IgD-negative memory B cell (primary cell): ENCODE measurements at regions not wholly inside any gene's neighbourhood (a gene's known extent, or its start where the extent isn't known, plus 50 kb on each side); places are given as distances from the start of the nearest gene placed in this dataset.

ENCODE experiments used
- H3K27ac Mint-ChIP-seq, 3 donors: one replicate each; pipeline ENCODE4 v1.8.0; 2020 to 2022; ENCODE audit warnings: mild to moderate bottlenecking in 3 of 3, mixed read lengths in 3 of 3, moderate library complexity in 1 of 3
- H3K27me3 Mint-ChIP-seq: one replicate; pipeline ENCODE4 v1.8.0; 2021; ENCODE audit warnings: mixed read lengths
- H3K36me3 Mint-ChIP-seq: one replicate; pipeline ENCODE4 v1.8.0; 2020; ENCODE audit warnings: mild to moderate bottlenecking, mixed read lengths
- H3K4me1 Mint-ChIP-seq, 3 donors: one replicate each; pipeline ENCODE4 v1.8.0; 2020 to 2022; ENCODE audit warnings: mixed read lengths in 3 of 3, mild to moderate bottlenecking in 1 of 3
- H3K4me3 Mint-ChIP-seq, 4 donors: one replicate each; pipeline ENCODE4 v1.8.0; 2020 to 2022; ENCODE audit warnings: mild to moderate bottlenecking in 4 of 4, mixed read lengths in 4 of 4, moderate library complexity in 3 of 4
- H3K9me3 Mint-ChIP-seq, 3 donors: one replicate each; pipeline ENCODE4 v1.8.0; 2020 to 2021; ENCODE audit warnings: mixed read lengths in 3 of 3, mild to moderate bottlenecking in 1 of 3

- H3K4me1 Mint-ChIP-seq: no peaks in the 10 kb centered on the region
- H3K27ac Mint-ChIP-seq: no peak overlapping the region
- H3K4me3 Mint-ChIP-seq: no peak overlapping the region
- H3K27me3 Mint-ChIP-seq: peaks cover 7% of the 10 kb centered on the region
- H3K36me3 Mint-ChIP-seq: no peaks in the 10 kb centered on the region
- H3K9me3 Mint-ChIP-seq: peaks cover 0 to 3% (median 2%) of the 10 kb centered on the region in 3 donors
Observed at GRCh38 chr4:99724067-99724466, 66.4 kb upstream of the C4orf54 start.

DNA sequence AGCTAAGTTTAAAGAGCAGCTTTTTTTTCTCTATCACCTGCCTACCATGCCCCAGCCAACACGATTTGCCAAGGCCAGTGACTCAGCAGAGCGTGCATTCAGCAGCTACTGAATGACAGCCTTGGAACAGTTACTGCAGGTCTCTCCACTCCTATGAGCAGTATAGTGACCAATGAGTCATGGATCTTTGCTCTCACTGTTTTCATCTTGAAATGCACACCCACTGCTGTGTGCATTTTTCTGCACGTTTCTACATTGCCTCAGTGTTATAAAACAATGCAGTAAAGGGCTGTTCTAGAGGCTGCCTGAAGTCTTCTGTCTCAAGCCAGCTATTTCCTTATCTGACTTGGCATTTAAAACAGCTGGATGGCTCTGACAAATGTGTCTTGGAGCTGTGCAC is 66.0 kb upstream of the C4orf54 start:
- no peak overlapping the region for H3K4me3 Mint-ChIP-seq
- H3K36me3 Mint-ChIP-seq: no peaks in the 10 kb centered on the region
- H3K4me1 Mint-ChIP-seq: no peaks in the 10 kb centered on the region
- H3K27me3 Mint-ChIP-seq: peaks cover 7% of the 10 kb centered on the region
- H3K27ac Mint-ChIP-seq: no peak overlapping the region
- H3K9me3 Mint-ChIP-seq: peaks cover 0 to 3% (median 0%) of the 10 kb centered on the region in 3 donors

DNA sequence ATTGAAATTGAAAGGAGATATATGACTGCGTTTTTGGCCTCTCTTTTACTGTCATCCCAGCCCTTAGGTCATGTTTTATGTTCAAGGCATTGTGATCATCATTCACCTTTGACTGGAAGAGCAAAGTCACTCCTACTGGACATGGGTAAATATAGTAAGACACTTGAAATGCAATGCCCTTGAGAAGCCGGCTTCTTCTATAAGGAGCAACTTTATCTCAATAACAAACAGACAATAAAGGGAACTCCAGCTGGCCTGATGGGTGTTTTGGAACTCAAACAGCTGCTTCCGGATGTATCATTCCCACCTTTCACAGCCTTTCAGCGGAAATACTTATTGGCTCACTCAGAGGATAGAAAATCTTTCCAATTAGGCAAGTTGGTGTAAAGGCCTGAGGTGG is 65.1 kb upstream of the C4orf54 start:
- H3K4me1 Mint-ChIP-seq: no peaks in the 10 kb centered on the region
- H3K27ac Mint-ChIP-seq: no peak overlapping the region
- H3K4me3 Mint-ChIP-seq: no peak overlapping the region
- H3K27me3 Mint-ChIP-seq: peaks cover 7% of the 10 kb centered on the region
- H3K9me3 Mint-ChIP-seq: peaks cover 0 to 3% (median 0%) of the 10 kb centered on the region in 3 donors
- no peaks in the 10 kb centered on the region for H3K36me3 Mint-ChIP-seq

- Mint-ChIP-seq H3K36me3 (no peaks in the 10 kb centered on the region), H3K27ac (no peak overlapping the region), H3K27me3 (peaks cover 7% of the 10 kb centered on the region), H3K9me3 (peaks cover 0 to 3% (median 0%) of the 10 kb centered on the region in 3 donors), H3K4me1 (no peaks in the 10 kb centered on the region), H3K4me3 (no peak overlapping the region)
Observed at GRCh38 chr4:99722006-99722405, 64.4 kb upstream of the C4orf54 start.

DNA sequence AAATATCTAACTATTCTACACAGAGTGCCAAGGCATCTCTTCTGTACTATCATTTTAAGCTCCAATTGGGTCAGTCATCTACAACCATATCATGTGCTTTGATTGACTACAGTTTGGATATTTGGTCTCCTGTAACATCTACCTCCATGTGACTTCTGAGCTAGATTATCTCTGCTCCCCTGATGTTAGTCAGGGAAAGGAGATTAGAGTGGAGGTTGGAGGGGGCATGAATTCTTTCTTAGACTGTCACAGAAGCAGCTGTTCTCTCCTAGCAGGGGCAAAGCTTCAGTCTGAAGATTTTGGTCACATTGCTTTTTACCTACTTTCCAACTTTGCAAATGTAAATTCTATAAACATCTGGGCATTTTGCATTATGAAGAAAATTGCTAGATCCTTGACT is 62.6 kb upstream of the C4orf54 start:
- Mint-ChIP-seq H3K4me1 (no peaks in the 10 kb centered on the region), H3K36me3 (no peaks in the 10 kb centered on the region), H3K4me3 (no peak overlapping the region), H3K9me3 (no peaks in the 10 kb centered on the region), H3K27ac (no peak overlapping the region), H3K27me3 (peaks cover 7% of the 10 kb centered on the region)

DNA sequence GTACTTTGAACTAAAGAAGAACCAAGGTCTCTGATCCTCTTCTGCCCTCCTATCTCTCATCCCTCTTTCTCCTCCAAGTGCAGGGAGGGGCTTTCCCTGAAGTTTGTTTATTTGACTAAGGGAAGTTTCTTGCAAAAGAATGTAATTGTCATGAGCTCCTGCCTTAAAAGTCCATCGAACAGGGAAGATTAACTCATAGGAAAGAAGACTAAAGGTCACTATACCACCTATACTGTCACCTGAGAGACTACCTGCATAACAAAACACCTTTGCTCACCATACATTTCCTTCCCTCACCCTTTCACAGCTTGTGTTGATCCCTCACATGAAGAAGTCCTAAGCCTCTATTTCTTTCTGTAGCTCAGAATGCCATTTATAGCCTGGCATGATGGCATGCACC is 59.4 kb upstream of the C4orf54 start:
- Mint-ChIP-seq H3K4me1 (no peaks in the 10 kb centered on the region), H3K4me3 (no peak overlapping the region), H3K9me3 (no peaks in the 10 kb centered on the region), H3K27ac (peak overlapping the region in 1 of 3 donors; percentile 18), H3K27me3 (peaks cover 7% of the 10 kb centered on the region), H3K36me3 (no peaks in the 10 kb centered on the region)

DNA sequence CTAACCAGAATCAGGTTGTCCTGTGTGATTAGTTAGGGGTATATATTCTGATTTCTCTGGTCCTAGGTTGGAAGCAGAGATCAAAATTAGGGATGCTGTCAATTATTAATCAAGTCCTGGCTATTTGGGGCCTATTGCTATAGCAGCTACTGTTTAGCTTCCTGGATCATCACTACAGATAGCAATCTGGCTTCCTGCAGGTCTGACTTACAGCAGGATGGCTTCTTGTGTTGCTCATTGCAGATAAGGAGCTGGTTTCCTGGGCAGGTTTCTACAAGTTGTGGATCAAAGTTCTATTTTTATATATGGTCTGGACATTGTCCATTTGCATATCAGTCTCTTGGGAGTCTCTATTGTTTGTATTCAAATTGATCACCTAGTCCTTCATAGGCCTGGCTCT is 57.7 kb upstream of the C4orf54 start:
- H3K27me3 Mint-ChIP-seq: peaks cover 7% of the 10 kb centered on the region

GRCh38 chr4:99714179-99714578 is 56.6 kb upstream of the C4orf54 start:
- Mint-ChIP-seq H3K4me1 (no peaks in the 10 kb centered on the region), H3K9me3 (no peaks in the 10 kb centered on the region), H3K27ac (no peak overlapping the region), H3K4me3 (no peak overlapping the region), H3K36me3 (no peaks in the 10 kb centered on the region), H3K27me3 (peaks cover under 1% of the 10 kb centered on the region)

More for the DNA sequence above, 57.7 kb upstream of the C4orf54 start:
- no peaks in the 10 kb centered on the region for H3K9me3 Mint-ChIP-seq
- H3K4me3 Mint-ChIP-seq: no peak overlapping the region
- H3K36me3 Mint-ChIP-seq: no peaks in the 10 kb centered on the region
- H3K27ac Mint-ChIP-seq: no peak overlapping the region
- no peaks in the 10 kb centered on the region for H3K4me1 Mint-ChIP-seq

- Mint-ChIP-seq H3K9me3 (no peaks in the 10 kb centered on the region), H3K4me3 (no peak overlapping the region), H3K27ac (no peak overlapping the region), H3K27me3 (no peaks in the 10 kb centered on the region), H3K36me3 (no peaks in the 10 kb centered on the region), H3K4me1 (no peaks in the 10 kb centered on the region)
Observed at GRCh38 chr4:99712530-99712929, 54.9 kb upstream of the C4orf54 start.

DNA sequence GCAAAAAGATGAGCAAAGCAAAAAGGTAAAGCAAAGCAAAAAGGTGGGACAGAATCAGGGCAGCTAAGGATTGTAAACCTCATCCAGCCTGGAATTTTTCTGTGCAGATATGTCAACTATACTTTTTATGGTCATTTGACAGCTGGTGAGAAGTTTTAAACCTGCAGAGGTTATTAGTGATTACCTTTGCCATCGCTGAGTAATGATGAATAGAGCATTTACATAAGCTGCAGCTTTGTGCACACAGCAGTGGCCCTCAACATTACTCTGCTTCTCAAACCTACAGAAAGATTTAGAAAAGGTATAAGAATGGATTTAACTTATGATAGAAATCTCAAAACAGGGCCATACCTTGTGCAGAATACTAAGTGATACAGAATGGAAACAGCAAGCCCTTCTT is 54.5 kb upstream of the C4orf54 start:
- no peaks in the 10 kb centered on the region for H3K4me1 Mint-ChIP-seq
- no peak overlapping the region for H3K4me3 Mint-ChIP-seq
- no peaks in the 10 kb centered on the region for H3K36me3 Mint-ChIP-seq
- no peaks in the 10 kb centered on the region for H3K27me3 Mint-ChIP-seq
- no peaks in the 10 kb centered on the region for H3K9me3 Mint-ChIP-seq
- H3K27ac Mint-ChIP-seq: peak overlapping the region in 1 of 3 donors; percentile 0

DNA sequence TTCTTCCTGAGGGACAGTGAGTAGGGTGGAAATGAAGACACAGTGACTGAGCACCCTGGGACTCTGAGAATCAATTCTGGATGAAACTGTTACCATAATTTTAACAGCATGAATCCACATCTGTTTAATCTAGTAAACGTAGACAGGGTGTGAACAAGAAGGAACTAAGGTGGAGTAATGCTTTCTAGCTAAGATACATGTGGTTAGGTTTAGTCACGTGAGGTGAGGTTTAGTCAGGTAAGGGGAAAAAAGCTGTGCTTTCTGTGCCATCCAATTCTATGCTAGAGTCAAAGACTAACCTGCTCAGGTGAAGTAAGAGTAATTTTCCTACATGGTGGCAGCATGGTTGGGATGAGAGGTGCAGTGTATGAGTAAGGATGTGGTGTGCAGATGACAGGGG is 54.0 kb upstream of the C4orf54 start:
- no peak overlapping the region for H3K4me3 Mint-ChIP-seq
- H3K36me3 Mint-ChIP-seq: no peaks in the 10 kb centered on the region

DNA sequence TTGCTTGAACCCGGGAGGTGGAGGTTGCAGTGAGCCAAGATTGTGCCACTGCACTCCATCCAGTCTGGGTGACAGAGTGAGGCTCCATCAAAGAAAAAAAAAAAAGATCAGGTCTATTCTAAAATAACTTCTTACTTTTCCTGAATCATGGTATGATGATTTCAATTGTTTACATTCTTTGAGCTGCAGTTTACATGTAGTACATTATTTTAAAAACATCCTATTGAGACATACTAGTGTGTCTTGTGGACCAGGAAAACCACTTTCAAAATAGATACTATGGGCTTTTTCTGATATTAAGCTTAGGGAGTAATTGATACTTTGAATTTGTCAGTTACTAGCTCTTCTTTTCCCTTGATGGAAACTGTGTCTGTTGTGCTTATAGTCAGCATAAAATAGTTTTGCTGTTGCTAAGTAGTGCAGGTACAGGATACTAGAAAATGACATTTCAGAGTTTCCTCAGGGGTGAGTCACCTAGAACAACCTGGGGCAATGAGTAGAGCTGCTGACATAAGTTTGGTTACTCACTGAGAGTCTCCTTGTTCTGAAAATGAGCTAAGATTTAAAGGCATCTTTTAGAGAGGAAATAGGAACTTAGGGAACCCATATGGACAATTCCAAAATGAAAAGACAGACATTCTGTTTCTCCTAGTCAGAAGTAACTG is 53.2 kb upstream of the C4orf54 start:
- H3K27ac Mint-ChIP-seq: no peak overlapping the region
- H3K9me3 Mint-ChIP-seq: no peaks in the 10 kb centered on the region
- H3K4me1 Mint-ChIP-seq: no peaks in the 10 kb centered on the region
- H3K36me3 Mint-ChIP-seq: no peaks in the 10 kb centered on the region
- no peak overlapping the region for H3K4me3 Mint-ChIP-seq
- no peaks in the 10 kb centered on the region for H3K27me3 Mint-ChIP-seq

More for the DNA sequence above, 54.0 kb upstream of the C4orf54 start:
- no peaks in the 10 kb centered on the region for H3K4me1 Mint-ChIP-seq
- H3K27me3 Mint-ChIP-seq: no peaks in the 10 kb centered on the region
- no peaks in the 10 kb centered on the region for H3K9me3 Mint-ChIP-seq
- H3K27ac Mint-ChIP-seq: peak overlapping the region in 1 of 3 donors; percentile 0

DNA sequence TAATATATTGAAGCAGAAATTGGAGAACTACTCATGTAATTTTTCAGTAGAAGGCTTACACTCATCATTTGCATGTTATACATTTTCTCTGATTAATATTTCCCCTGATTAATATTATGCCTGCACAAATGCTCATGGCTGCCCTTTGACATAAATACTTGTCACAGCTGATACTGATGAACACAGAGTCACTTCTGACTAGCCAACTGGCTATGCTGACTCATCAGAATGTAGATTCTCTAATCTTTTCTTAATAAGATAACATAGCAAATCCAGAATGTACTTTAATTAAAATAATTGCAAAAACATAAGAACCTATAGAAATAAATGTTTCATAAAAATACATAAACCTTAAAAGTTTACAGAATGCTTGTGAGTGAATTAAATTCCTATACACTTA is 52.4 kb upstream of the C4orf54 start:
- no peak overlapping the region for H3K27ac Mint-ChIP-seq
- no peak overlapping the region for H3K4me3 Mint-ChIP-seq
- H3K27me3 Mint-ChIP-seq: no peaks in the 10 kb centered on the region
- H3K9me3 Mint-ChIP-seq: no peaks in the 10 kb centered on the region
- no peaks in the 10 kb centered on the region for H3K36me3 Mint-ChIP-seq
- H3K4me1 Mint-ChIP-seq: no peaks in the 10 kb centered on the region

DNA sequence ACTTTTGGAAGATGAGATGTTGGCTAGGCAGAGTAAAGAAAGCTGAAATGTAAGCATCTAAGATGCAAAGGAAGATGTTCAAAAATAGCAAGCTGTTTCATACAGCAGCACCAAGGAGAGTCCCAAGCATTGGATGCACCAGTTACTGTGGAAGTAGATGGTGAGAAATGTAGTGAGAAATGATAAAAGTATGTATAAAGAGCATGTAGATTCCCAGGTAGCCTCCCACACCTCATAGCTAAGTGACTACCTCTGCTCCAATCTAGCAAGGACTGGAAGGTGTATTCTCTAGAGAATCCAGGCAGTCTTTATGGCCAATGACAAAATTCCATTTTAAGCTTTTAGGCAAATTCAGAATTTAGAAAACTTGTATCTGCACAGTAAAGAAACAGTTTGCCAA is 50.9 kb upstream of the C4orf54 start:
- Mint-ChIP-seq H3K9me3 (no peaks in the 10 kb centered on the region), H3K4me3 (no peak overlapping the region), H3K36me3 (no peaks in the 10 kb centered on the region), H3K27me3 (peaks cover 3% of the 10 kb centered on the region), H3K27ac (no peak overlapping the region), H3K4me1 (no peaks in the 10 kb centered on the region)
